ENCODE measurements at regions not wholly inside any gene's neighbourhood (a gene's known extent, or its start where the extent isn't known, plus 50 kb on each side); places are given as distances from the start of the nearest gene placed in this dataset.

DNA sequence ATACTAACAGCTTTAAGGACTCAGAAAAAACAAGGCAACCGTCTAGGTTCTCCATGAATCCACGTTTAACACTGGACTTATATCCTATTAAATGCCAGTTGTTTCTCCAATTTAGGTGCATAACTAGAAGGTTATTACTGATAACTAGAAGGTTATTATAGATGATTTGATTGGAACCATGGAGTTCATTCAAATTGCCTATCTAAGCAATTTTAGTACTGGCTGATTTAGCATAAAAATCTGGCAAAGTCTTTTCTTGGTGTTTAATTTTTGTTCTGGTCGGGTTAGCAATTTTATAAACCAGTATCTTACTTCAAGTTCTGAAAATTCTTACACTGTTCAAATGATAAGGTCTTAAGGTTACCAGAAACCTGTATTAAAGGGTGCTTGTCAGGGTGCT lies 672.8 kb upstream of the GNPDA2 start:
- no peak for TF ChIP-seq EZH2phosphoT487 (IDR thresholded peaks at IDR 0.05; ENCODE audit: insufficient read depth, low read depth)
- no peak for TF ChIP-seq EZH2 (IDR thresholded peaks at IDR 0.05; ENCODE audit: insufficient read depth, poor library complexity, severe bottlenecking)
